Endothelial cell of umbilical vein (primary cell): ENCODE measurements at regions not wholly inside any gene's neighbourhood (a gene's known extent, or its start where the extent isn't known, plus 50 kb on each side); places are given as distances from the start of the nearest gene placed in this dataset.

Experiments
- BruUV-seq: library from RNA; stranded (reverse); fragments of 400-500 nt; replicated peaks from 2 replicates; lab custom pipeline; 2021; lab: Mats Ljungman, UMichigan
- CTCF ChIA-PET: fragments of 300-600, 350-600 bp; sonication (Branson Sonifier 250); formaldehyde crosslinking; loops from one replicate; lab custom pipeline; 2021; ENCODE audit warnings: antibody characterized with exemption, inconsistent platforms; lab: Charles Lee
- POLR2A ChIA-PET: fragments of 300-600, 350-600 bp; sonication (Branson Sonifier 250); formaldehyde crosslinking; loops from one replicate; lab custom pipeline; 2021; ENCODE audit warnings: antibody characterized with exemption, inconsistent platforms; lab: Charles Lee
- DNase-seq: peaks from one replicate; pipeline ENCODE4 v3.0.0-alpha.2; 2011; ENCODE audit warnings: low read depth, low spot score
- FAIRE-seq: peaks from 2 replicates; lab custom pipeline; 2011; peaks lifted over from hg19 to GRCh38; lab: Jason Lieb, UNC
- H2AFZ ChIP-seq: 2 replicates; pipeline ENCODE4 v1.6.0; 2012; ENCODE audit warnings: low read depth, low read length, control low read depth, inconsistent platforms
- H3K27ac ChIP-seq: 2 replicates; pipeline ENCODE4 v1.5.1; 2011; ENCODE audit warnings: low read depth, mild to moderate bottlenecking, control low read depth, low read length, moderate library complexity; ENCODE audit not compliant: insufficient read depth
- H3K27me3 ChIP-seq, 2 experiments: 2 replicates each; pipeline versions ENCODE4 v1.6.0 to v1.6.1; 2011; ENCODE audit warnings: low read length in 2 of 2, mixed read lengths in 1 of 2; ENCODE audit not compliant: control insufficient read depth in 2 of 2, insufficient read depth in 2 of 2
- H3K36me3 ChIP-seq, 2 experiments: 2 replicates in 1 of 2; 3 replicates in 1 of 2; pipeline ENCODE4 v1.5.1; 2011; ENCODE audit warnings: low read length in 2 of 2, mild to moderate bottlenecking in 1 of 2, moderate library complexity in 1 of 2; ENCODE audit not compliant: control insufficient read depth in 2 of 2, insufficient read depth in 2 of 2; ENCODE audit errors: extremely low read depth in 1 of 2
- H3K4me1 ChIP-seq: 3 replicates; pipeline ENCODE4 v1.5.1; 2011; ENCODE audit warnings: mild to moderate bottlenecking, low read length; ENCODE audit not compliant: control insufficient read depth, insufficient read depth; ENCODE audit errors: extremely low read depth
- H3K4me2 ChIP-seq: 2 replicates; pipeline ENCODE4 v1.6.1; 2011; ENCODE audit warnings: low read length, control low read depth, mixed read lengths; ENCODE audit not compliant: insufficient read depth
- H3K4me3 ChIP-seq, 3 experiments: fragments of 200-600 bp in 1 of 3; sonication (generic), shearing (Covaris generic) in 1 of 3; replicated peaks in 1 of 3; 2 replicates each; pipeline ENCODE4 v1.5.1; 2011 to 2016; ENCODE audit warnings: control low read depth in 3 of 3, low read length in 3 of 3, mild to moderate bottlenecking in 2 of 3, inconsistent platforms in 1 of 3, low read depth in 1 of 3, moderate library complexity in 1 of 3; ENCODE audit not compliant: insufficient read depth in 1 of 3
- H3K79me2 ChIP-seq: 2 replicates; pipeline ENCODE4 v1.6.0; 2012; ENCODE audit warnings: low read length, inconsistent platforms; ENCODE audit not compliant: control insufficient read depth, insufficient read depth
- H3K9ac ChIP-seq: replicated peaks from 2 replicates; pipeline ENCODE3; 2011; ENCODE audit warnings: low read length, control low read depth; ENCODE audit not compliant: insufficient read depth; ENCODE audit errors: extremely low read depth
- H3K9me1 ChIP-seq: replicated peaks from 3 replicates; pipeline ENCODE4 v1.6.0; 2011; ENCODE audit warnings: mild to moderate bottlenecking, low read length; ENCODE audit not compliant: control insufficient read depth, insufficient read depth; ENCODE audit errors: extremely low read depth
- H3K9me3 ChIP-seq: replicated peaks from 2 replicates; pipeline ENCODE4 v1.5.1; 2012; ENCODE audit warnings: low read length, inconsistent platforms; ENCODE audit not compliant: control insufficient read depth, insufficient read depth
- H4K20me1 ChIP-seq: replicated peaks from 2 replicates; pipeline ENCODE3; 2011; ENCODE audit warnings: mild to moderate bottlenecking, low read length; ENCODE audit not compliant: control insufficient read depth, insufficient read depth; ENCODE audit errors: extremely low read depth
- CTCF ChIP-seq, 2 donors: IDR thresholded peaks; 1 replicate in 1 of 2; 2 replicates in 1 of 2; pipeline ENCODE4 v1.5.1; 2011; ENCODE audit warnings: low read length in 2 of 2, mild to moderate bottlenecking in 2 of 2, moderate library complexity in 2 of 2, control low read depth in 1 of 2, inconsistent platforms in 1 of 2, low read depth in 1 of 2; ENCODE audit not compliant: insufficient read depth in 1 of 2; ENCODE audit errors: extremely low read depth in 1 of 2
- EZH2 ChIP-seq: IDR thresholded peaks from 2 replicates; pipeline ENCODE4 v1.6.1; 2012; ENCODE audit warnings: borderline replicate concordance, low read depth, mild to moderate bottlenecking, moderate library complexity, low read length, inconsistent platforms; ENCODE audit not compliant: severe bottlenecking
- FOS ChIP-seq: IDR thresholded peaks from 2 replicates; pipeline ENCODE4 v1.6.1; 2011; ENCODE audit warnings: mild to moderate bottlenecking, low read length, moderate library complexity, borderline replicate concordance; ENCODE audit not compliant: insufficient read depth
- GATA2 ChIP-seq: IDR thresholded peaks from 2 replicates; pipeline ENCODE4 v1.7.0; 2011; ENCODE audit warnings: low read depth, mild to moderate bottlenecking, moderate library complexity, mixed read lengths, low read length; ENCODE audit not compliant: insufficient read length, insufficient read depth
- JUN ChIP-seq: IDR thresholded peaks from 2 replicates; pipeline ENCODE4 v1.6.1; 2011; ENCODE audit warnings: borderline replicate concordance, low read depth; ENCODE audit not compliant: insufficient read length, insufficient read depth
- MAX ChIP-seq: IDR thresholded peaks from 2 replicates; pipeline ENCODE4 v1.6.1; 2011; ENCODE audit not compliant: insufficient read depth, insufficient read length
- MYC ChIP-seq: IDR thresholded peaks from one replicate; pipeline ENCODE4 v1.6.1; 2011; ENCODE audit warnings: mild to moderate bottlenecking, low read depth, low read length
- POLR2A ChIP-seq: IDR thresholded peaks from 2 replicates; pipeline ENCODE4 v1.6.1; 2012; ENCODE audit warnings: low read depth, mild to moderate bottlenecking, control low read depth, low read length
- POLR2AphosphoS5 ChIP-seq: IDR thresholded peaks from 2 replicates; pipeline ENCODE4 v1.6.1; 2012; ENCODE audit warnings: low read depth, mild to moderate bottlenecking, control low read depth, low read length, moderate library complexity; ENCODE audit not compliant: insufficient read depth
- dilution Hi-C: fragments of 300-500 bp; cut with MboI; formaldehyde crosslinking; loops from one replicate; pipeline ENCODE4 v1.15.0; 2019; ENCODE audit warnings: low sequenced_read_pairs; ENCODE audit not compliant: extremely low pct_ligation_motif_present
- intact Hi-C: fragments of 100-400 bp; cut with micrococcal nuclease; formaldehyde crosslinking; loops from one replicate; pipeline ENCODE4 v1.10.0; 2022

- no peak overlapping the region for H3K27ac ChIP-seq
- H3K27me3 ChIP-seq = no peaks in the 10 kb centered on the region
- H2AFZ ChIP-seq = no peak overlapping the region
- ChIA-PET CTCF (no interaction called here), POLR2A (no interaction called here)
- no TSS peak for BruUV-seq
- H3K4me2 ChIP-seq = no peak overlapping the region
- no peak overlapping the region for H3K4me3 ChIP-seq
- H3K4me1 ChIP-seq = no peaks in the 10 kb centered on the region
- no peak for DNase-seq
- intact Hi-C loops (no loop called here), dilution Hi-C loops (no loop called here)
- no peaks in the 10 kb centered on the region for H4K20me1 ChIP-seq
- no peaks in the 10 kb centered on the region for H3K36me3 ChIP-seq
- H3K79me2 ChIP-seq = no peaks in the 10 kb centered on the region
- no peak overlapping the region for H3K9ac ChIP-seq
- TF ChIP-seq MAX = no peak
- TF ChIP-seq POLR2AphosphoS5 = no peak
- TF ChIP-seq EZH2 = no peak
- TF ChIP-seq GATA2 = no peak
- TF ChIP-seq POLR2A = no peak
- no peak for TF ChIP-seq CTCF (IDR thresholded peaks at IDR 0.05; ENCODE audit: extremely low read depth in 1 of 2, insufficient read depth in 1 of 2, low read depth in 1 of 2, low read length in 2 of 2)
- no peak for TF ChIP-seq JUN
- TF ChIP-seq MYC = no peak
- no peak for TF ChIP-seq FOS
- no peaks in the 10 kb centered on the region for H3K9me1 ChIP-seq
- peak; percentile 12 for FAIRE-seq
- H3K9me3 ChIP-seq = no peaks in the 10 kb centered on the region
Observed at GRCh38 chr6:74638412-74638811, 567.4 kb downstream of the COL12A1 start.
